ENCODE measurements at regions not wholly inside any gene's neighbourhood (a gene's known extent, or its start where the extent isn't known, plus 50 kb on each side); places are given as distances from the start of the nearest gene placed in this dataset.
A peak's percentile ranks its signal among the peaks of the same experiment; 100 is the strongest.

GRCh38 chr10:43778571-43778970 lies 129.9 kb upstream of the ZNF32 start:
- DNase-seq (no peak), ATAC-seq (no peak)
- Mint-ChIP-seq H3K4me1 (peaks cover 36 to 38% of the 10 kb centered on the region in 2 donors), H3K9me3 (no peaks in the 10 kb centered on the region), H3K4me3 (peak overlapping the region; percentile 6), H3K27me3 (ENCODE audit: low read depth in 2 of 2) (peaks cover 13% of the 10 kb centered on the region in 2 donors), H3K27ac (peak overlapping the region; percentile 24 to 80), H3K36me3 (no peaks in the 10 kb centered on the region)
- H3K9me3 ChIP-seq (ENCODE audit: control insufficient read depth, insufficient read depth, low read length), result no peaks in the 10 kb centered on the region
- 26% methylated on average over 4 of the region's 4 CpGs for WGBS (ENCODE audit: insufficient coverage)
- intact Hi-C loops (cut with micrococcal nuclease), result no loop called here
- H3K4me1 ChIP-seq (ENCODE audit: control insufficient read depth, insufficient read depth, low read length), result peaks cover 22% of the 10 kb centered on the region
- no peak overlapping the region for H3K27ac ChIP-seq (ENCODE audit: low read length)
- no peak overlapping the region for H3K4me3 ChIP-seq (ENCODE audit: low read length)
- no peaks in the 10 kb centered on the region for H3K36me3 ChIP-seq (ENCODE audit: control insufficient read depth, insufficient read depth, low read length)
- no peaks in the 10 kb centered on the region for H3K27me3 ChIP-seq (ENCODE audit: control insufficient read depth, insufficient read depth, low read length)
- TF ChIP-seq, protein P1, sequence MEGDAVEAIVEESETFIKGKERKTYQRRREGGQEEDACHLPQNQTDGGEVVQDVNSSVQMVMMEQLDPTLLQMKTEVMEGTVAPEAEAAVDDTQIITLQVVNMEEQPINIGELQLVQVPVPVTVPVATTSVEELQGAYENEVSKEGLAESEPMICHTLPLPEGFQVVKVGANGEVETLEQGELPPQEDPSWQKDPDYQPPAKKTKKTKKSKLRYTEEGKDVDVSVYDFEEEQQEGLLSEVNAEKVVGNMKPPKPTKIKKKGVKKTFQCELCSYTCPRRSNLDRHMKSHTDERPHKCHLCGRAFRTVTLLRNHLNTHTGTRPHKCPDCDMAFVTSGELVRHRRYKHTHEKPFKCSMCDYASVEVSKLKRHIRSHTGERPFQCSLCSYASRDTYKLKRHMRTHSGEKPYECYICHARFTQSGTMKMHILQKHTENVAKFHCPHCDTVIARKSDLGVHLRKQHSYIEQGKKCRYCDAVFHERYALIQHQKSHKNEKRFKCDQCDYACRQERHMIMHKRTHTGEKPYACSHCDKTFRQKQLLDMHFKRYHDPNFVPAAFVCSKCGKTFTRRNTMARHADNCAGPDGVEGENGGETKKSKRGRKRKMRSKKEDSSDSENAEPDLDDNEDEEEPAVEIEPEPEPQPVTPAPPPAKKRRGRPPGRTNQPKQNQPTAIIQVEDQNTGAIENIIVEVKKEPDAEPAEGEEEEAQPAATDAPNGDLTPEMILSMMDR (IDR thresholded peaks at IDR 0.05), result no peak

GRCh38 chr10:43775384-43775783 lies 126.7 kb upstream of the ZNF32 start:
- Histone ChIP-seq H3K4me3 (ENCODE audit: low read length) (no peak overlapping the region), H3K27ac (ENCODE audit: low read length) (no peak overlapping the region), H3K27me3 (ENCODE audit: control insufficient read depth, insufficient read depth, low read length) (no peaks in the 10 kb centered on the region), H3K4me1 (ENCODE audit: control insufficient read depth, insufficient read depth, low read length) (peaks cover 6% of the 10 kb centered on the region), H3K36me3 (ENCODE audit: control insufficient read depth, insufficient read depth, low read length) (no peaks in the 10 kb centered on the region), H3K9me3 (ENCODE audit: control insufficient read depth, insufficient read depth, low read length) (no peaks in the 10 kb centered on the region)
- Mint-ChIP-seq H3K4me1 (peaks cover 12 to 14% of the 10 kb centered on the region in 2 donors), H3K4me3 (no peak overlapping the region), H3K36me3 (no peaks in the 10 kb centered on the region), H3K27ac (no peak overlapping the region), H3K9me3 (peaks cover 0 to 3% of the 10 kb centered on the region in 2 donors), H3K27me3 (ENCODE audit: low read depth in 2 of 2) (peaks cover 21 to 31% of the 10 kb centered on the region in 2 donors)
- no peak for ATAC-seq
- intact Hi-C loops (cut with micrococcal nuclease), result no loop called here
- WGBS (ENCODE audit: insufficient coverage), result 90% methylated on average over 12 of the region's 12 CpGs
- TF ChIP-seq, protein P1 (IDR thresholded peaks at IDR 0.05), result no peak
- DNase-seq, result no peak

- H3K36me3 Mint-ChIP-seq, result no peaks in the 10 kb centered on the region
Observed at GRCh38 chr10:43774234-43774769, 125.6 kb upstream of the ZNF32 start.

More at GRCh38 chr10:43774234-43774769, 125.6 kb upstream of the ZNF32 start:
- DNase-seq (no peak), ATAC-seq (no peak)
- Histone ChIP-seq H3K4me1 (ENCODE audit: control insufficient read depth, insufficient read depth, low read length) (peaks cover 6% of the 10 kb centered on the region), H3K36me3 (ENCODE audit: control insufficient read depth, insufficient read depth, low read length) (no peaks in the 10 kb centered on the region), H3K4me3 (ENCODE audit: low read length) (no peak overlapping the region), H3K27ac (ENCODE audit: low read length) (no peak overlapping the region), H3K9me3 (ENCODE audit: control insufficient read depth, insufficient read depth, low read length) (no peaks in the 10 kb centered on the region), H3K27me3 (ENCODE audit: control insufficient read depth, insufficient read depth, low read length) (no peaks in the 10 kb centered on the region)
- H3K27me3 Mint-ChIP-seq (ENCODE audit: low read depth in 2 of 2), result peaks cover 21 to 39% of the 10 kb centered on the region in 2 donors
- intact Hi-C loops (cut with micrococcal nuclease), result no loop called here
- WGBS (ENCODE audit: insufficient coverage), result 69% methylated on average over 5 of the region's 5 CpGs
- peaks cover 0 to 3% of the 10 kb centered on the region in 2 donors for H3K9me3 Mint-ChIP-seq
- peaks cover 11% of the 10 kb centered on the region in 2 donors for H3K4me1 Mint-ChIP-seq
- no peak overlapping the region for H3K4me3 Mint-ChIP-seq
- no peak overlapping the region for H3K27ac Mint-ChIP-seq
- TF ChIP-seq, protein P1 (IDR thresholded peaks at IDR 0.05), result no peak
